HUES6 (cell line): ENCODE measurements at regions not wholly inside any gene's neighbourhood (a gene's known extent, or its start where the extent isn't known, plus 50 kb on each side); places are given as distances from the start of the nearest gene placed in this dataset.

Source experiments
- H3K27ac ChIP-seq: 2 replicates; pipeline ENCODE4 v1.7.0; 2013; ENCODE audit warnings: low read depth, mild to moderate bottlenecking, low read length, inconsistent platforms
- H3K27me3 ChIP-seq: 2 replicates; pipeline ENCODE4 v1.6.1; 2013; ENCODE audit warnings: low read length; ENCODE audit not compliant: control insufficient read depth, insufficient read depth
- H3K36me3 ChIP-seq: 2 replicates; pipeline ENCODE4 v1.6.1; 2013; ENCODE audit warnings: low read length; ENCODE audit not compliant: control insufficient read depth, insufficient read depth
- H3K4me1 ChIP-seq: 2 replicates; pipeline ENCODE4 v1.6.1; 2013; ENCODE audit warnings: low read length; ENCODE audit not compliant: control insufficient read depth, insufficient read depth
- H3K4me3 ChIP-seq: 2 replicates; pipeline ENCODE4 v1.5.1; 2013; ENCODE audit warnings: low read depth, low read length
- H3K9ac ChIP-seq: one replicate; pipeline ENCODE4 v1.6.1; 2013; ENCODE audit warnings: mild to moderate bottlenecking, low read length
- H3K9me3 ChIP-seq: 2 replicates; pipeline ENCODE4 v1.6.1; 2013; ENCODE audit warnings: low read depth, low read length; ENCODE audit not compliant: control insufficient read depth, insufficient read depth

GRCh38 chr4:18803781-18804180 lies 782.2 kb upstream of the LCORL start:
- no peak overlapping the region for H3K4me3 ChIP-seq
- no peak overlapping the region for H3K27ac ChIP-seq
- no peaks in the 10 kb centered on the region for H3K36me3 ChIP-seq
- H3K9ac ChIP-seq = no peak overlapping the region
- no peaks in the 10 kb centered on the region for H3K4me1 ChIP-seq
- no peaks in the 10 kb centered on the region for H3K9me3 ChIP-seq
- no peaks in the 10 kb centered on the region for H3K27me3 ChIP-seq

- no peak overlapping the region for H3K4me3 ChIP-seq
- H3K4me1 ChIP-seq = no peaks in the 10 kb centered on the region
- no peaks in the 10 kb centered on the region for H3K27me3 ChIP-seq
- no peaks in the 10 kb centered on the region for H3K9me3 ChIP-seq
- no peak overlapping the region for H3K9ac ChIP-seq
- H3K36me3 ChIP-seq = no peaks in the 10 kb centered on the region
- no peak overlapping the region for H3K27ac ChIP-seq
These were observed 776.6 kb upstream of the LCORL start for GRCh38 chr4:18798123-18798522.

GRCh38 chr4:18795794-18796193 lies 774.2 kb upstream of the LCORL start:
- Histone ChIP-seq H3K9ac (no peak overlapping the region), H3K4me1 (no peaks in the 10 kb centered on the region), H3K36me3 (no peaks in the 10 kb centered on the region), H3K4me3 (no peak overlapping the region), H3K27me3 (no peaks in the 10 kb centered on the region), H3K27ac (no peak overlapping the region), H3K9me3 (no peaks in the 10 kb centered on the region)

GRCh38 chr4:18777190-18777930 lies 755.8 kb upstream of the LCORL start:
- H3K4me3 ChIP-seq = no peak overlapping the region
- no peaks in the 10 kb centered on the region for H3K27me3 ChIP-seq
- H3K27ac ChIP-seq = no peak overlapping the region
- peaks cover 17% of the 10 kb centered on the region; the same call in 1 of the 2 replicates for H3K9me3 ChIP-seq
- no peaks in the 10 kb centered on the region for H3K4me1 ChIP-seq
- no peak overlapping the region for H3K9ac ChIP-seq
- no peaks in the 10 kb centered on the region for H3K36me3 ChIP-seq

GRCh38 chr4:18767921-18768320 lies 746.4 kb upstream of the LCORL start:
- Histone ChIP-seq H3K4me1 (no peaks in the 10 kb centered on the region), H3K27me3 (no peaks in the 10 kb centered on the region), H3K9me3 (peaks cover 8% of the 10 kb centered on the region; the same call in 1 of the 2 replicates), H3K4me3 (no peak overlapping the region), H3K36me3 (no peaks in the 10 kb centered on the region), H3K9ac (no peak overlapping the region), H3K27ac (no peak overlapping the region)

- peaks cover 8% of the 10 kb centered on the region for H3K4me1 ChIP-seq
- no peaks in the 10 kb centered on the region for H3K27me3 ChIP-seq
- H3K4me3 ChIP-seq = no peak overlapping the region
- H3K27ac ChIP-seq = no peak overlapping the region
- 0 out of 2 replicates have a peak, but pooled peaks cover 5% of the 10 kb centered on the region for H3K9me3 ChIP-seq
- no peak overlapping the region for H3K9ac ChIP-seq
- no peaks in the 10 kb centered on the region for H3K36me3 ChIP-seq
These were observed 735.1 kb upstream of the LCORL start for GRCh38 chr4:18756671-18757070.

GRCh38 chr4:18754180-18754579 lies 732.6 kb upstream of the LCORL start:
- Histone ChIP-seq H3K4me3 (no peak overlapping the region), H3K27me3 (no peaks in the 10 kb centered on the region), H3K27ac (peak overlapping the region; percentile 48; the same call in 1 of the 2 replicates), H3K9me3 (peaks cover 10% of the 10 kb centered on the region; the same call in 1 of the 2 replicates), H3K36me3 (no peaks in the 10 kb centered on the region), H3K9ac (no peak overlapping the region), H3K4me1 (peaks cover 8% of the 10 kb centered on the region)

- no peak overlapping the region for H3K9ac ChIP-seq
- no peak overlapping the region for H3K27ac ChIP-seq
- no peaks in the 10 kb centered on the region for H3K36me3 ChIP-seq
- H3K27me3 ChIP-seq = no peaks in the 10 kb centered on the region
- H3K4me3 ChIP-seq = no peak overlapping the region
- H3K4me1 ChIP-seq = peaks cover 8% of the 10 kb centered on the region
- H3K9me3 ChIP-seq = peaks cover 10% of the 10 kb centered on the region; the same call in 1 of the 2 replicates
These were observed 729.5 kb upstream of the LCORL start for GRCh38 chr4:18751083-18751482.

- H3K4me3 ChIP-seq = no peak overlapping the region
- peaks cover 10% of the 10 kb centered on the region; the same call in 1 of the 2 replicates for H3K9me3 ChIP-seq
- no peak overlapping the region for H3K9ac ChIP-seq
These were observed 727.8 kb upstream of the LCORL start for GRCh38 chr4:18749391-18749790.

GRCh38 chr4:18736551-18736950 lies 715.0 kb upstream of the LCORL start:
- H3K27ac ChIP-seq = no peak overlapping the region
- H3K9me3 ChIP-seq = 0 out of 2 replicates have a peak, but pooled peaks cover 5% of the 10 kb centered on the region
- H3K4me3 ChIP-seq = no peak overlapping the region
- no peaks in the 10 kb centered on the region for H3K36me3 ChIP-seq
- no peaks in the 10 kb centered on the region for H3K4me1 ChIP-seq
- no peaks in the 10 kb centered on the region for H3K27me3 ChIP-seq
- no peak overlapping the region for H3K9ac ChIP-seq

More at GRCh38 chr4:18749391-18749790, 727.8 kb upstream of the LCORL start:
- H3K4me1 ChIP-seq = peaks cover 6% of the 10 kb centered on the region
- H3K27me3 ChIP-seq = no peaks in the 10 kb centered on the region
- H3K27ac ChIP-seq = no peak overlapping the region
- H3K36me3 ChIP-seq = no peaks in the 10 kb centered on the region

- no peak overlapping the region for H3K27ac ChIP-seq
- no peaks in the 10 kb centered on the region for H3K4me1 ChIP-seq
- H3K9ac ChIP-seq = no peak overlapping the region
- H3K27me3 ChIP-seq = no peaks in the 10 kb centered on the region
- H3K9me3 ChIP-seq = no peaks in the 10 kb centered on the region
- H3K4me3 ChIP-seq = no peak overlapping the region
- H3K36me3 ChIP-seq = no peaks in the 10 kb centered on the region
These were observed 714.2 kb upstream of the LCORL start for GRCh38 chr4:18735740-18736268.
